HG03280 (cell line): ENCODE measurements at regions not wholly inside any gene's neighbourhood (a gene's known extent, or its start where the extent isn't known, plus 50 kb on each side); places are given as distances from the start of the nearest gene placed in this dataset.

Source experiments
- ATAC-seq: cut with Tn5 transposase; IDR thresholded peaks from one replicate; pipeline ENCODE4 v1.9.1; 2021; ENCODE audit warnings: mild to moderate bottlenecking, moderate library complexity; ENCODE audit not compliant: unreplicated experiment

GRCh38 chr22:48031589-48031988 lies 1269.1 kb downstream of the TBC1D22A start:
- no peak for ATAC-seq

GRCh38 chr22:48025096-48025495 lies 1262.6 kb downstream of the TBC1D22A start:
- no peak for ATAC-seq

- ATAC-seq: no peak
Observed at GRCh38 chr22:48021991-48022401, 1259.5 kb downstream of the TBC1D22A start.

GRCh38 chr22:48018346-48018745 lies 1255.9 kb downstream of the TBC1D22A start:
- ATAC-seq: no peak

- no peak for ATAC-seq
Observed at GRCh38 chr22:48015701-48016100, 1253.3 kb downstream of the TBC1D22A start.

GRCh38 chr22:48004936-48005335 lies 1242.5 kb downstream of the TBC1D22A start:
- ATAC-seq: no peak

- no peak for ATAC-seq
Observed at GRCh38 chr22:48004038-48004437, 1241.6 kb downstream of the TBC1D22A start.

GRCh38 chr22:48001101-48001500 lies 1238.7 kb downstream of the TBC1D22A start:
- ATAC-seq: no peak

GRCh38 chr22:47997612-47998011 lies 1235.2 kb downstream of the TBC1D22A start:
- no peak for ATAC-seq

- no peak for ATAC-seq
Observed at GRCh38 chr22:47997052-47997590, 1234.7 kb downstream of the TBC1D22A start.

GRCh38 chr22:47996446-47996857 lies 1234.0 kb downstream of the TBC1D22A start:
- ATAC-seq: no peak

GRCh38 chr22:47995718-47996117 lies 1233.3 kb downstream of the TBC1D22A start:
- no peak for ATAC-seq

GRCh38 chr22:47995264-47995627 lies 1232.8 kb downstream of the TBC1D22A start:
- no peak for ATAC-seq

- ATAC-seq: no peak
Observed at GRCh38 chr22:47994601-47995263, 1232.3 kb downstream of the TBC1D22A start.

GRCh38 chr22:47994045-47994444 lies 1231.6 kb downstream of the TBC1D22A start:
- ATAC-seq: no peak

- no peak for ATAC-seq
Observed at GRCh38 chr22:47990481-47990880, 1228.0 kb downstream of the TBC1D22A start.

GRCh38 chr22:47987885-47988515 lies 1225.5 kb downstream of the TBC1D22A start:
- no peak for ATAC-seq

- ATAC-seq: no peak
Observed at GRCh38 chr22:47976219-47976618, 1213.8 kb downstream of the TBC1D22A start.

GRCh38 chr22:47967831-47968230 lies 1205.4 kb downstream of the TBC1D22A start:
- ATAC-seq: no peak

- no peak for ATAC-seq
Observed at GRCh38 chr22:47966316-47966715, 1203.9 kb downstream of the TBC1D22A start.

- no peak for ATAC-seq
Observed at GRCh38 chr22:47965896-47966295, 1203.4 kb downstream of the TBC1D22A start.

- no peak for ATAC-seq
Observed at GRCh38 chr22:47965066-47965465, 1202.6 kb downstream of the TBC1D22A start.
